ENCODE measurements at regions not wholly inside any gene's neighbourhood (a gene's known extent, or its start where the extent isn't known, plus 50 kb on each side); places are given as distances from the start of the nearest gene placed in this dataset.
"Not testable (repeated sequence)": the region's sequence is repeated elsewhere in the genome, so short reads cannot be mapped to it uniquely, and the experiment has no call there.

- CTCF ChIA-PET = no interaction called here
These were observed 510.9 kb downstream of the KCNJ18 start for GRCh38 chr17:22203208-22203715.

DNA sequence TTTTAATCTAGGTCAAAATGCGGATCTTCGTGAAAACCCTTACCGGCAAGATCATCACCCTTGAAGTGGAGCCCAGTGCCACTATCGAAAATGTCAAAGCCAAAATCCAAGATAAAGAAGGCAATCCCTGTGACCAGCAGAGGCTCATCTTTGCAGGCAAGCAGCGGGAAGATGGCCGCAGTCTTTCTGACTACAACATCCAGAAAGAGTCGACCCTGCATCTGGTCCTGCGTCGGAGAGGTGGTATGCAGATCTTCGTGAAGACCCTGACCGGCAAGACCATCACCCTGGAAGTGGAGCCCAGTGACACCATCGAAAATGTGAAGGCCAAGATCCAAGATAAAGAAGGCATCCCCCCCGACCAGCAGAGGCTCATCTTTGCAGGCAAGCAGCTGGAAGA lies 511.8 kb downstream of the KCNJ18 start:
- POLR2A ChIA-PET; H3K4me3 Mint-ChIP-seq (ENCODE audit: unreplicated experiment); H3K27me3 ChIP-seq (replicated peaks; ENCODE audit: control insufficient read depth, insufficient read depth, low read length); H3K9me3 Mint-ChIP-seq (ENCODE audit: unreplicated experiment); DNase-seq; H3K36me3 ChIP-seq (ENCODE audit: control insufficient read depth, insufficient read depth, low read length); H3K4me3 ChIP-seq (ENCODE audit: low read depth, low read length); H3K9me3 ChIP-seq; H3K4me1 ChIP-seq; H3K36me3 Mint-ChIP-seq (ENCODE audit: insufficient read depth, unreplicated experiment); BruUV-seq (replicated peaks); H3K4me1 Mint-ChIP-seq (ENCODE audit: low read depth, unreplicated experiment); CTCF ChIA-PET; H3K27me3 Mint-ChIP-seq (ENCODE audit: insufficient read depth, unreplicated experiment); intact Hi-C loops (cut with micrococcal nuclease; ENCODE audit: unreplicated experiment); H3K27ac Mint-ChIP-seq (ENCODE audit: unreplicated experiment): not testable (repeated sequence)

More at GRCh38 chr17:22203208-22203715, 510.9 kb downstream of the KCNJ18 start:
- H3K9me3 Mint-ChIP-seq (ENCODE audit: unreplicated experiment) = peaks cover 10% of the 10 kb centered on the region
- no peaks in the 10 kb centered on the region for H3K36me3 Mint-ChIP-seq (ENCODE audit: insufficient read depth, unreplicated experiment)
- Histone ChIP-seq H3K27me3 (replicated peaks; ENCODE audit: control insufficient read depth, insufficient read depth, low read length) (no peaks in the 10 kb centered on the region), H3K4me1 (no peaks in the 10 kb centered on the region), H3K36me3 (ENCODE audit: control insufficient read depth, insufficient read depth, low read length) (no peaks in the 10 kb centered on the region), H3K4me3 (ENCODE audit: low read depth, low read length) (no peak overlapping the region), H3K9me3 (0 out of 2 replicates have a peak, but pooled peaks cover 3% of the 10 kb centered on the region)
- no peak overlapping the region for H3K27ac Mint-ChIP-seq (ENCODE audit: unreplicated experiment)
- intact Hi-C loops (cut with micrococcal nuclease; ENCODE audit: unreplicated experiment) = no loop called here
- no peaks in the 10 kb centered on the region for H3K27me3 Mint-ChIP-seq (ENCODE audit: insufficient read depth, unreplicated experiment)
- no TSS peak for BruUV-seq (replicated peaks)
- DNase-seq = no peak
- no peak overlapping the region for H3K4me3 Mint-ChIP-seq (ENCODE audit: unreplicated experiment)
- POLR2A ChIA-PET = no interaction called here
- no peak for TF ChIP-seq CTCF (IDR thresholded peaks at IDR 0.05; ENCODE audit: insufficient read depth in 1 of 2, low read depth in 1 of 2, low read length in 1 of 2, severe bottlenecking in 1 of 2, unreplicated experiment in 1 of 2)
- H3K4me1 Mint-ChIP-seq (ENCODE audit: low read depth, unreplicated experiment) = no peaks in the 10 kb centered on the region

DNA sequence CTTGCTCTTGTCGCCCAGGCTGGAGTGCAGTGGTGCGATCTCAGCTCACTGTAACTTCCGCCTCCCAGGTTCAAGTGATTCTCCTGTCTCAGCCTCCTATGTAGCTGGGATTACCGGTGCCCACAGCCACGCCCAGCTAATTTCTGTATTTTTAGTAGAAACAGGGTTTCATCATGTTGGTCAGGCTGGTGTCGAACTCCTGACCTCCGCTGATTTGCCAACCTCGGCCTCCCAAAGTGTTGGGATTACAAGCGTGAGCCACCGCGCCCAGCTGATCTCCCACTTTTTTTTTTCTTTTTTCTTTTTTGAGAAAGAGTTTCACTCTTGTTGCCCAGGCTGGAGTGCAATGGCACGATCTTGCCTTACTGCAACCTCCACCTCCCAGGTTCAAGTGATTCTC lies 517.9 kb downstream of the KCNJ18 start:
- H3K36me3 ChIP-seq (ENCODE audit: control insufficient read depth, insufficient read depth, low read length); H3K4me1 Mint-ChIP-seq (ENCODE audit: low read depth, unreplicated experiment); H3K4me3 Mint-ChIP-seq (ENCODE audit: unreplicated experiment); DNase-seq; H3K27ac Mint-ChIP-seq (ENCODE audit: unreplicated experiment); intact Hi-C loops (cut with micrococcal nuclease; ENCODE audit: unreplicated experiment); H3K27me3 Mint-ChIP-seq (ENCODE audit: insufficient read depth, unreplicated experiment); H3K27me3 ChIP-seq (replicated peaks; ENCODE audit: control insufficient read depth, insufficient read depth, low read length); CTCF ChIA-PET; BruUV-seq (replicated peaks); H3K4me1 ChIP-seq; H3K9me3 Mint-ChIP-seq (ENCODE audit: unreplicated experiment); H3K9me3 ChIP-seq; POLR2A ChIA-PET; H3K36me3 Mint-ChIP-seq (ENCODE audit: insufficient read depth, unreplicated experiment); H3K4me3 ChIP-seq (ENCODE audit: low read depth, low read length): not testable (repeated sequence)

DNA sequence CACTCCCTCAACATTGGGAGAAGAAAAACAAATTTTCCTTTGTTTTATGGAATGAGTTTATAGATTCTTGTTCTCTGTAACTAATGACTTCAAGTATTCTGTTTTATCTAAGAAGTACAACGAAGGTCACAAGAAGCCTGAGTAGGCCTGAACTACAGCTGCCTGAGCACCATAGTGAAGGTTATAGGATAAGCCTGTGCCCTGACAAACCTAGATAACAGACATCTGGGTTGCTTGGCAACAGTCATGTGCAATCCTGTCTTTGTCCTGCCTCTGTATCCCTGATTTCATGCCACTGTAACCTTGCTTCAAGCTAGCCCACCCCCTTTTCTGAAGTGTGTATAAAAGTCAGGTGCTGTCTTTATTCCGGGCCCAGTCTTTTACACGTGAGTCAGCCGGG lies 520.8 kb downstream of the KCNJ18 start:
- H3K9me3 Mint-ChIP-seq (ENCODE audit: unreplicated experiment); H3K4me1 ChIP-seq; H3K9me3 ChIP-seq; H3K27me3 ChIP-seq (replicated peaks; ENCODE audit: control insufficient read depth, insufficient read depth, low read length); POLR2A ChIA-PET; H3K27ac Mint-ChIP-seq (ENCODE audit: unreplicated experiment); H3K4me3 ChIP-seq (ENCODE audit: low read depth, low read length); intact Hi-C loops (cut with micrococcal nuclease; ENCODE audit: unreplicated experiment); CTCF ChIA-PET; H3K36me3 ChIP-seq (ENCODE audit: control insufficient read depth, insufficient read depth, low read length); H3K4me1 Mint-ChIP-seq (ENCODE audit: low read depth, unreplicated experiment); H3K4me3 Mint-ChIP-seq (ENCODE audit: unreplicated experiment); H3K36me3 Mint-ChIP-seq (ENCODE audit: insufficient read depth, unreplicated experiment); BruUV-seq (replicated peaks); DNase-seq; H3K27me3 Mint-ChIP-seq (ENCODE audit: insufficient read depth, unreplicated experiment): not testable (repeated sequence)
